ENCODE measurements at regions not wholly inside any gene's neighbourhood (a gene's known extent, or its start where the extent isn't known, plus 50 kb on each side); places are given as distances from the start of the nearest gene placed in this dataset.

DNA sequence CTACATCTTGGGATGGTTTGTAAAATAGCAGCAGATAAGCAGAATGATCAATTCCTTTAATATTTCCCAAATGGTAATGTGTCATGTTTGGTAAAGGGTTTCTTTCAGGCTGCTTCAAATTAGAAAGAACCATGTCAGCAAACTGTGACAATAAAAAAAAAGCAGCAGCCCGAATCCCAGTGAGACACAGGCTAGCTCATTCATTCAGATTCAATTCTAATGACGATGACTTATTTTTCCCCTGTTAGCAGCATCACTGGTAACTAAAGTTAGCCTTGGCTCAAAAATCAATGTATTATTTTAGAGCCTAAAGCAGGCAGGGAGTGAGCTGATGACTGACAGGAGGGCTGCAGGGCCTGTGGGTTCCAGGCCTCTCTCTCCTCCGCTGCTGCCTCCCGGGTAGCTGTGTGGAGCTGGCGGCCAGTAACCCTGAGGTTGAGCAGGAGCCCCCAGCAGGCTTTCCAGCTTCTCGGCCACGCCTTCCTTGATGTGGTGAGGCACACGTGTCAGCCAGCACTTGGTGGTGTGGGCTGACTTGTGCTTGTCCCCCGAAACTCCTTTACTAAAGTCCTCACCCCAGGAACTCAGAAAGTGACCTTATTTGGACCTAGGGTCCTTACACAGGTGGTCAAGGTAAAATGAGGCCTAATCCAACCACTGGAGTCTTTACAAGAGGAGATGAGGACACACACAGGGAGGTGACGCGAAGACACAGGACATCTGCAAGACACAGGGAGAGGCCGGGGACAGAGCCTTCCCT, 120.5 kb upstream of the HS6ST1 start:
- no peak for DNase-seq

GRCh38 chr2:128439791-128440665, 121.4 kb upstream of the HS6ST1 start:
- no peak for DNase-seq

GRCh38 chr2:128440666-128441340, 122.1 kb upstream of the HS6ST1 start:
- no peak for DNase-seq

DNA sequence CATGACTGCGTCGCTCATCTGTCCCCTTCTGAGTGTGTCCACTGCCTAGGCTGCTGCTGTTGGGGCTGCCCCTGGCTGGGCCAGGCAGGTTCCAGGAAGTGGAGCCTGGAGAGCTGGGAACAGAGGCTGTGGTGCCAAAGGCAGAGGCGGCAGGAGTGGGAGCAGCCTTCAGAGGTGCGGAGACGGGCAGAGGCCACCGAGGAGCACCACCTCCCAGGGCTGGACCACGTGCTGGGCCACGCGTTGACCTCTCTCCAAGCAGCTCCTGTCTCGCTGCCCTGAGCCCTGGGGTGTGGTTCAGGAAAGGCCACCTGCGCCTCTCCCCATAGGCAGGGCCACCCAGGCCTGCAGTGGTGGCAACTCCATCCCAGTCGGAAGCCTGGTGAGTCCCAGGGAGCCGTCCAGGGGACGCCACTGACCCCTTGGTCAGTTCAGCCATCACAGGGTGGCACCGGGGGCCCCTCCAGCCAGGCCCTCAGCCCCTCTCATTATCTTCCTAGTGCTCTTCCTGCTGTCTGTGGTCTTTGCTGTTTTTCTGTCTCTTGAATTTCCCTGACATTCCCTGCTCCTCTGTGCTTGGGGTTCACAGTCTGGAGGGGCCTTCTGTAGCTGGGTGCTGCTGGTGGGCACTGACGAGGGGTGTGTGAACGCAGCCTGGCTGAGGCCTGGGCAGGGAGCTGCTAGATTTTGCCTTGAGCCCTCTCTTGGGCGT, 122.8 kb upstream of the HS6ST1 start:
- no peak for DNase-seq

DNA sequence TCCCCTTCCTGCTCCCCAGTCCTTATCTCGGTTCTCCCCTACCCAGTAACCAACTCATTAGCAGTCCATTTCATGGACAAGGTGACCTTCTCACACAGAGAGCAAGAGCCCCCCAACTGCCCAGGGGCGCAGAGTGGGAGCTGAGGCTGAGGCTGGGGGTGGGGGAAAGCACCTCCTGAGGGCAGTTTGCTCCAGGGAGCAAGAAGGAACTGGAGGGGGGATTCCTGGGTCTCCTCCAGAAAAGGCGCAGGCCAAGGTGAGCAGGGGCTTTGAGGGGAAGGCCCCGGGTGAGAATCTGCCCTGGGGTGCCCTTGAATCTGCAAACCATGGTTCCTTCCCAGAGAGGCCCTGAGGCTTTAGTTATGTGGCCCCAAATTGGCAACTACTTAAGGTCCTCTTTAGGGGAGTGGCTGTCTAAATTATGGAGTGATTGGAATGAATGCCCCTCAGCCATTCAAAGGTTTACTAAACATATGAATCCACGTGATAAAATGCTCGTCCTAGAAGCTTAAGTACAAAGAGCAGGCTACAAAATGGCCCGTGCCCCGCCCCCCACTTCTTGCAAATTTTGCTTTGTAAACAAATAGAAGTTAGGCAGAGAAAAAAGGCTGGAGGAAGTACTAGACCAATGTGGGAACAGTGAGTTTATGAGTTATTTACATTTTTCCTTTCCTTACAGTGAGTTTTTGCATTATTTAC, 123.5 kb upstream of the HS6ST1 start:
- no peak for DNase-seq

- no peak for DNase-seq
These were observed 124.2 kb upstream of the HS6ST1 start for GRCh38 chr2:128442891-128443302.

DNA sequence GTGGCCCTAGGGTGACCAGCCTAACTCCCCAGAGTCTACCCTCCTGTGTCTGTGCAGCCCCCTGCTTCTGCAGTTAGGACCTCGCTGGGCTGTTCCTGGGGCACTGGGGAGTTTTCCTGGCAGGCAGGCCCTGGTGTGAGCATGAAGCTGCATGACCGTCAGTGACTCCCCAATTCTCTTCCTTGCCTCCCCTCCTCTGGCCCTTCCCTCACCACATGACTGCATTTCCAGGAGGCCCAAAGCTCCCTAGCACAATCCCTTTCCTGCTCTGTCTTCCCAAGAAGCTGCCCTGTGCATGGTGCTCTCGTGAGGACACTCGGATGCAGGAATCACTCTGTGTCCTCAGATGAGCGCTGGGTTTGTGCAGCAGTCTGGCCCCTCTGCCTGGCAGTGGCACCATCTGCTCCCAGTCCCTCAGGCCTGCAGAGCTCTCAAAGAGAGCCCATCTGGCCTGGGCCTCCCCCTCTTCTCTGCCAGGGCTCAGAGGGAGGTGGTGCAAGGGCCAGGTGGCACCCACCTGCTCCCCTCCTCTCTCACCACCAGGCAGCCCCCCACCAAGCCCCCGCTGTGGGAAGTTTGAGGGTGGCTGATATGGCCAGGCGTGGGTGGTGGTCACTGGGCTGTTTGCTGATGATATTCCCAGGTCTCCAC, 125.6 kb upstream of the HS6ST1 start:
- no peak for DNase-seq

DNA sequence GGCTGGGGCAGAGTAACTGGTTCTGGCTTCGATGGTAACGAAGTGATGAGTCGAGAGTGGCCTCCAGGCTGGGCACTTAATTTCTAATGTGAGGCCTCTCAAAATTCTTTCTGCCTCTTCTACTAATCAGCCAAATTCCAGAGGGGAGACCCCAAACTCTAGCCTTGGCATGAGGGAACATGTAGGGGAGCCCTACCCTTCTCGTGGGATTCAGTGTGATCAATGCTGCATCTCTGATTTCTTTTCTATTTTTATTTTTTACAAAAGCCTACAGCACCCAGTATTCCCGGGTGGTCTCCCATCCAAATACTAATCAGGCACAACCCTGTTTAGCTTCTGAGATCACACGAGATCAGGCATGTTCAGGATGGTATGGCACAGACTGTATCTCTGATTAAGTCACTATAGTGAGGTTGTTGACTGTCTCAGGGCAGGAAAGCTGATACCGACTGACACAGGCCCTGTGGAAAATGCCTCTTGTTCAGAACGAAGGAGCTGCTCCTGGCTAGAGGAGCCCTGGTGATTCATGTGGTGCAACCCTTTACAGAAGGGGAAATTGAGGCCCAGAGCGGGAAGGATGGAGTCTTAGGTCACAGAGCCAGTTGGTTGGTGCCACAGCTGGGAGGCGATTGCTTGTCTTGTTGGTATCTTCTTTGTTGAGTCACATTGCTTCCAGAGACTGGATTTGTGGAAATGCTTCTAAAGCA, 126.3 kb upstream of the HS6ST1 start:
- no peak for DNase-seq

DNA sequence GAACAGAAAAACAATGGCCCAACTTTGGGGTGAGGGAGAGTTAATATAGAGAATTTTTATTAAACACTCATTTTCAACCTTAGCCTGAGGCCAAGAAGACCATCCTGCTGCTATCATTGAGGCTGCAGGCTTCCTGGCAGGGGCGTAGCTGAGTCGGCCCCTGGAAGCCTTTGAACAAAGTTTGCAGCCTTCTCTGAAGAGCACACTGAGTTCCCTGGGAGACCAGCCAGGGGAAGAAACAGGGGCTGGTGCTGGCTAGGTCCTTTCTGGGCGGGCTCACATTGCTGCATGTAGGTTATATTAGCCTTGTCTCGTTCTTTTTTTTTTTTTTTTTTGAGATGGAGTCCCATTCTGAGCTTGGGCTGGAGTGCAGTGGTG, 126.8 kb upstream of the HS6ST1 start:
- DNase-seq, result no peak

DNA sequence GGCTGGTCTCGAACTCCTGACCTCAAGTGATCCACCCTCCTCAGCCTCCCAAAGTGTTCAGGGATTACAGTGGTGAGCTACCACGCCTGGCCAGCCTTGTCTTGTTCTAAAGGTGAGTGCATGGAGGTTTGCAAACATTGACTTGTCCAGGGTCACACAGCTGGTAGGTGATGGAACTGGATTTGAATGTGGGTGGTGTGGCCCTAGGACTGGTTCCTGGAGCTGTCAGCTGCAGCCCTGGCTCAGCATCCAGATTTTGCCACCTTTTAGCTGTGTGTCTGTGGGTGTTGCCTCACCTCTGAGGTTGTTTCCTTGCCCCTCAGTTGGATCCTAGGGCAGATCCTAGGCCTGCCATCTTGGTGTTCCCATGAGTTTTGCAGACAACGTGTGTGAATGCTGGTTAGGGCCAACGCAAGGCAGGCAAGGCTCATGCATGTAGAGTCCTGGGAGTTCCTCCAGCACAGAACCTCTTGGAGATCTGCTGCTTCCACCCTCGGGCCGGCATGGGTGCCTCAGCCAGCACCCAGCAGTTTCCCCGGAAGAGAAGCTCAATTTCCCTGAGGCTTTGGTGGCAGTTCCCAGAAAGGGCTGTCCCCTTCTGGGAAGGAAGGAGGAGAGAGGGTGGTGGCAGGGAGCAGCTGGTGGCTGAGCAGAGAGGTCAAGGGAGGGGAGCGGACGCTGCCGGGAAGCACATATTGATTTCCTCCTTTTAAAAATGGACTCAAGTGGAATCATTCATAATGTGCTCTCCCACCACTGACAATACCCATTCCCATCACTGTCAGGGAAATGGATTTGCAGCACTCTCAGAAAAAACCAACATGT, 127.6 kb upstream of the HS6ST1 start:
- no peak for DNase-seq

GRCh38 chr2:128446874-128447537, 128.3 kb upstream of the HS6ST1 start:
- no peak for DNase-seq

GRCh38 chr2:128447538-128447995, 128.9 kb upstream of the HS6ST1 start:
- DNase-seq, result no peak

- DNase-seq, result no peak
These were observed 129.9 kb upstream of the HS6ST1 start for GRCh38 chr2:128448331-128449225.

- DNase-seq, result no peak
These were observed 130.8 kb upstream of the HS6ST1 start for GRCh38 chr2:128449226-128450061.

- DNase-seq, result no peak
These were observed 131.8 kb upstream of the HS6ST1 start for GRCh38 chr2:128450211-128451024.

Data from activated CD4-positive, CD25-positive, alpha-beta regulatory T cell treated with anti-CD3 and anti-CD28 coated beads, Interleukin-2, amount 50 U/mL, for 72 hours (primary cell).